Stimulated activated effector memory CD8-positive, alpha-beta T cell treated with anti-CD3 and anti-CD28 coated beads, Interleukin-12 subunit alpha, Interleukin-12 subunit beta, amount 100 ng/mL, for 72 hours (primary cell): ENCODE measurements at regions not wholly inside any gene's neighbourhood (a gene's known extent, or its start where the extent isn't known, plus 50 kb on each side); places are given as distances from the start of the nearest gene placed in this dataset.

Source experiments
- ATAC-seq: fragments of 150-1000 bp; cut with Tn5 transposase; 2 replicates; pipeline ENCODE4 v1.10.0; 2021
- DNase-seq, 2 donors: peaks; one replicate each; pipeline ENCODE4 v3.0.0; 2021 to 2022; ENCODE audit warnings: low spot score in 2 of 2
- H3K27ac Mint-ChIP-seq: one replicate; pipeline ENCODE4 v1.8.0; 2022; ENCODE audit warnings: mild to moderate bottlenecking, mixed read lengths
- H3K36me3 Mint-ChIP-seq: one replicate; pipeline ENCODE4 v1.8.0; 2022; ENCODE audit warnings: mild to moderate bottlenecking, mixed read lengths
- H3K4me1 Mint-ChIP-seq: one replicate; pipeline ENCODE4 v1.8.0; 2022; ENCODE audit warnings: mixed read lengths
- H3K4me3 Mint-ChIP-seq: one replicate; pipeline ENCODE4 v1.8.0; 2022; ENCODE audit warnings: mild to moderate bottlenecking, mixed read lengths
- H3K9me3 Mint-ChIP-seq: one replicate; pipeline ENCODE4 v1.8.0; 2022; ENCODE audit warnings: mixed read lengths

DNA sequence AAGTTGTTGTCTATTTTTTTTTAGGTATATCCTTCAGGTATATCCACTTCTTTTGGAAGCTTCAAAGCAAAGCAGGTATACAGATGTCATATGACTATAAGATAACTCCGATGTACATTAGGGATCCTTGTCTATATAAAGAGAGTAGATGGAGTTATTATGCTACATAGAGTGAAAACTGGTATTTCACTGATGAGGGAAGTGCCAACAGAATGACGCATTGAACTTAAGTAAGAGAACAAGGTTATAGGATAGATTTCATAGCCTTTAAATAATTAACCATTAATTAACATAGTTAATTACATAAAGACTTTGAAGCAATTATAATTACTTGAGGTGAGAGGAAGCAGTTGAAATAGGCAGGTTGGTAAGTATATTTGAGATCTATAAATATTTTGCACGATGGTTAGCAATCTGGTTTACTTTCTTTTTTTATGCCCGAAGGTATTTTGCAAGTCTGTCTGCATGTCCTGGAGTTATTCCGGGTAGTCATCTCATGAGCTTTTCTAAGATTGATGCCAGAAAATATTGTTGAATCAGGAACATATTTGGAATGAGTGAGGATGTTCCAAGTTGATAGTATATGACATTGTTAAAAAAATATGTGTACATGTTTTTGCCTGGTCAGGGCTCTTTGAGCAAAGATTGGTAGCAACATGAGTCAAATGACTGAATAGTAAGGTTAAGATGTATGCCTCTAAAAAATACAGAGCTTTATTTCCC is 299.5 kb upstream of the KCNMB2 start:
- ATAC-seq (no peak), DNase-seq (no peak)
- Mint-ChIP-seq H3K36me3 (no peaks in the 10 kb centered on the region), H3K9me3 (no peaks in the 10 kb centered on the region), H3K4me3 (no peak overlapping the region), H3K27ac (no peak overlapping the region), H3K4me1 (no peaks in the 10 kb centered on the region)

DNA sequence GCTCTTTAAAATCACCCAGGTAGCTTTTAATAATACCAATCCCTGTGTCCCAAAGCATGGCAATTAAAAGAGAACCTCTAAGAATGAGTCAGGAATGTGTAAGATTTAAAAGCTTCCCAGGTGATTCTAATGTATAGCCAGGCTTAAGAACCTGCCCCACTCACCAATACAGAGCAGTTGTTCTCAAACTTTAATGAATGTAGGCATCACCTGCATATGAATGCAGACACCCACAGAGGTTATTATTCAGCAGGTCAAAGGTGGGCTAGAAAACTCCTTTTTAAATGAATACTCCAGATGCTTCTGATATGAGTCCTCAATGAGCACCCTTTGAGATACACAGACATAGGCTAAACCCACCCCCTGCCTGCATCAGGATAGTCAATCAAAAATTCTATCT is 298.1 kb upstream of the KCNMB2 start:
- ATAC-seq: no peak
- no peak overlapping the region for H3K27ac Mint-ChIP-seq
- DNase-seq: no peak
- no peaks in the 10 kb centered on the region for H3K9me3 Mint-ChIP-seq
- no peak overlapping the region for H3K4me3 Mint-ChIP-seq
- no peaks in the 10 kb centered on the region for H3K4me1 Mint-ChIP-seq
- H3K36me3 Mint-ChIP-seq: no peaks in the 10 kb centered on the region

DNA sequence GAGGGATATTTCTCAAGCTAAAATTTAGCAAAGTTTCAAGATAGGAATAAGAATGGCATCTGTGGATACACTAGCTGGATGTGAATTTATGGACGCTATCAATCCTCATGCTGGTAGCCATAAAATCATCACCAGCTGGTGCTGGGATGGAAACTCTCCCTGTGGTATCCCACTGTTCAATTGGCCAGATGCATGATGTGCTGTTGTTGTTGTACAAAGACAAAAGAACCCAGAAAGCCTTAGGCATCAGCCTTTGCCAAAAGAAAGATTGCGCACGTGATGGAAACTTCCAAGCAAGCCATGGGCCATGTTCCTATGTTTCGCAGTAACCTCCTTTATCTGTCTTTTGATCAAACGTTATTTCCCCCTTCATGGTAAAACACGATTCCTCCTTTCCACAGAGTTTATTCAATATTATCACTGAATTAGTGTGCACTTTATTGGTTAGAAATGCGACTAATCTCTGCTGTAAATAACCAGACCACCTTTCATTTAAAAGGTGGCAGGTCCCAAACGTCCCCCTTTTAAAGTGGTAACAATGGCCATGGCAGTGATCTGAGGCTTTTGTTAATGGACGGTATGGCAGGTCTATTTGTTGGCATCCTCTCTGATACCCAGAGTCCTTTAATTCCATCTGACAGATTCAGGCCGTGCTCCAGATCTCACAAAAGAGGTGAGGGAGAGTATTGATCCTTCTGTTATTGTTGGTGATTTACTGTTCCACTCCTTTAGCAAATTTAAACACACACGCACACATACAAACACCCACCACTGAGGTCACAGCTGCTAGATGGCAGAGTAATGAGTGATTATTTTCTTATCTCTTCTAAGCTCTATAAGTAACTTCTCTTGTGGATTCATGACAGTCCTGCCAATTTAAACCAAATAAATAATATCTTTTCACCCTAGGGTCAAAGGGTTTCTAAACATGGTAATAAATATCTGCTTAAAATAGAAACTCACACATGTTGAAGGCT is 291.2 kb upstream of the KCNMB2 start:
- no peak overlapping the region for H3K27ac Mint-ChIP-seq
- H3K4me1 Mint-ChIP-seq: no peaks in the 10 kb centered on the region
- H3K9me3 Mint-ChIP-seq: no peaks in the 10 kb centered on the region
- DNase-seq (no peak), ATAC-seq (no peak)
- H3K36me3 Mint-ChIP-seq: no peaks in the 10 kb centered on the region
- no peak overlapping the region for H3K4me3 Mint-ChIP-seq

DNA sequence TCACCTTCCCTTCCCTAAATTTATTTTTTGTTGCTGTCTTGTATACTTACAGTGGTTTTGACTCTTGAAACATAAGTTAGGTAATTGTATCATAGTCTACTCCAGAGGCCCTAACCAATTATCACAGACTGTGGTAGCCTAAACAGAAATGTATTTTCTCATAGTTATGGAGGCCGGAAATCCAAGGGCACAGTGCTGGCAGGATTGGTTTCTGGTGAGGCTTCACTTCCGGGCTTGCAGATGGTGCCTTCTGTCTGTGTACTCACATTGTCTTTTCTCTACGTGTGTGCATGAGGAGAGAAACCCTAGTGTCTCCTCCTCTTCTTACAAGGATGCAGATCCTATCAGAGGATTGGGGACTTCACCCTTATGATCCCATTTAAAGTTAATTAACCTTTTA is 290.2 kb upstream of the KCNMB2 start:
- Mint-ChIP-seq H3K36me3 (no peaks in the 10 kb centered on the region), H3K4me3 (no peak overlapping the region), H3K27ac (no peak overlapping the region), H3K9me3 (no peaks in the 10 kb centered on the region), H3K4me1 (no peaks in the 10 kb centered on the region)
- ATAC-seq: no peak
- no peak for DNase-seq

DNA sequence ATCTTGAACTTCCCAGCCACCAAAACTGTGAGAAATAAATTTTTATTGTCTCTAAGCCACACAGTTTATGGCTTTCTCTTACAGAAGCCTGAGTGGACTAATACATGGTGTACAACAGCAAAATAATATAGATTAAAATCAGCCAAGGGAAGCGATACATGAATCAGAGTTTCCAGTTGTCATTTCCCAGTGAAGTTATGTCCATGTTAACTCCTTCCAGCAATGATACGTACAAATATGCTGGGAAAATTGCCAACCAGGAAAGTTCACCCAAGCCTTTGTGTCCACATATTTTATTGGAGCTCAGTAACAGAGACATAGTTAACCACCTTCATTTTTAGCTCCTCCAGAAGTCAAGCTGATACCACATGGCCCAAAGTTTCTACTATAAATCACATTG is 280.9 kb upstream of the KCNMB2 start:
- no peaks in the 10 kb centered on the region for H3K9me3 Mint-ChIP-seq
- ATAC-seq: no peak

DNA sequence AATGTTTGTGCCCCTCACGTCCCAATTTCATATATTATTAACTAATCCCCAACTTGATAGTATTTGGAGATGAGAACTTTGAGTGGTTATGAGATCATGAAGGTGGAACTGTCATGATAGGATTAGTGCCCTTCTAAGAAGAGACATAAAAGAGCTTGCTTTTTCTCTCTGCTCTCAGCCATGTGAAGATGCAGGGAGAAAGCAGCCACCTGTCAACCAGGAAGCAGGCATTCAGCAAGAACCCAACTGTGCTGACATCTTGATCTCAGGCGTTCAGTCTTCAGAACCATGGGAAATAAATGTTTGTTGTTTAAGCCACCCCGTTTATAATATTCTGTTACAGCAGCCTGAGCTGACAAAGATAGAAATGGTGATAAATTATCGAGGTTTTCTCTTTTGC is 278.7 kb upstream of the KCNMB2 start:
- Mint-ChIP-seq H3K36me3 (no peaks in the 10 kb centered on the region), H3K4me1 (no peaks in the 10 kb centered on the region), H3K4me3 (no peak overlapping the region), H3K9me3 (no peaks in the 10 kb centered on the region), H3K27ac (no peak overlapping the region)
- ATAC-seq (no peak), DNase-seq (no peak)

More for the DNA sequence above, 280.9 kb upstream of the KCNMB2 start:
- Mint-ChIP-seq H3K27ac (no peak overlapping the region), H3K4me1 (no peaks in the 10 kb centered on the region), H3K4me3 (no peak overlapping the region), H3K36me3 (no peaks in the 10 kb centered on the region)
- no peak for DNase-seq

DNA sequence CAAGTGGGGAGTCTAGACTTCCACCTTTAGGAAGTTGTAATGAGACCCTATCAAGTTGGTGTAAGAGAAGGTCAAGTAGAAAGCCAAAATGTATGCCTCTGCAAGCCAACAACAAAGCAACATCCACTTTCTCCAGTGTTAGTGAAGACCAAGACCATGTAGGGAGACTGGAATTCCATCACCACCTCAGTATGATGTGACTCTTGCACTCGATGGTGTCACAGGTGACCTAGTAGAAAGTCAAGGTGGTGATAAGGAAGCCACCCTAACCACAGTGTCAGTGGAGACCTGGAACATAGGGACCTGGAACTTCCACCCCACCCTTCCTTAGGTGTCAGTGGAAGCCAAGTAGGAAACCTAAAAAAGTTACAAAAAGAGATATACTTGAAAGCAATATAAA is 278.1 kb upstream of the KCNMB2 start:
- H3K4me1 Mint-ChIP-seq: no peaks in the 10 kb centered on the region
- no peak for DNase-seq
- H3K4me3 Mint-ChIP-seq: no peak overlapping the region
- no peaks in the 10 kb centered on the region for H3K36me3 Mint-ChIP-seq
- no peak for ATAC-seq
- no peak overlapping the region for H3K27ac Mint-ChIP-seq
- H3K9me3 Mint-ChIP-seq: no peaks in the 10 kb centered on the region

DNA sequence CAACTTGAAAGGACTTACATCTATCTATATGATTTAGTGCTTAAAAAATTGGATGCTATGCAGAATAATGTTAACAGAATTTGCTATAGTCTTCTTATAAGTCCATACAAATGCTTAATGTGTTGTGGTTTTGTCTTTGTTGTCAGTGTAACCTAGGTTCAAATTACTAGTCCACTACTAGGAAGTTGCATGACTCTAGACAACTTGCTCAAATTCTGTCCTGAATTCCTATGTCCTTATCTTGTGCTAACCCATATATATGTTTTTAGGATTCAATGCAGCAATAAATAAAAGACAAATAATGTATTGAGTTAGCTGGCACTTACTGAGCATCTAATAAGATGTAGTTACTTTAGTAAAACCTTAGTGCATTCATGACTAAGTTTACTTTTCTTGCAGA is 276.5 kb upstream of the KCNMB2 start:
- H3K36me3 Mint-ChIP-seq: no peaks in the 10 kb centered on the region
- no peaks in the 10 kb centered on the region for H3K4me1 Mint-ChIP-seq
- no peak for DNase-seq

DNA sequence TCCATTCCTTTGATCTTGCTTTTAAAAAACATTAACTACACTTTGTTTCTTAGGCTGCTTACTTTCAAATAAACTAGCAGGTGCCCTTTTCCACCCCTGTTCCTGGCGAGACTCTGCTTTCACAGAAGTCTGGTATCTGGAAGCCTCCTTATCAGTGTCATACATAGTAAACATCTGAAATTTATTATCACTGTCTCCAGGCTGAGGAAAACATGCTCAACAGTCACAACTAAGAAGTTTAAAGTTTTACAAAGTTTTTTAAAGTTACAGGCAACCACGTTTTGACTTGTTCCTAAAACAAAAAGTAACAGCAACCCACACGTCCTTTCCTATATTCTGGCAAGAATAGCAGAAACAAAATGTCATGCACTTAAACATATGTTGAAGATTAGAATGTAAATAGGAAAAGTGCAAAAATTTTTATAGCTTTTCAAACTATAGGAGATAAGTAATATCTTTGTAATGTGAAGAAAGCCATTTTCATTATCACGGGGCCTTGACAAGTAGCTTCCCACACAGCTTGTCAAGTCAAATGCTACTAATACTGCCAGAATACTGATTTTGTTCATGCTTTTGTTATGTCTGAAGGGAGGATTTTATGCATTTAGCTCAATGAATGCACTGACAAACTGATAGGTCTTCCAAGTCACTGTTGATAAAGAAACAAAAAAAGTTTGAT is 275.2 kb upstream of the KCNMB2 start:
- no peaks in the 10 kb centered on the region for H3K4me1 Mint-ChIP-seq
- H3K27ac Mint-ChIP-seq: no peak overlapping the region
- DNase-seq (no peak), ATAC-seq (no peak)
- H3K9me3 Mint-ChIP-seq: no peaks in the 10 kb centered on the region
- no peaks in the 10 kb centered on the region for H3K36me3 Mint-ChIP-seq
- H3K4me3 Mint-ChIP-seq: no peak overlapping the region

More for the DNA sequence above, 276.5 kb upstream of the KCNMB2 start:
- no peaks in the 10 kb centered on the region for H3K9me3 Mint-ChIP-seq
- no peak overlapping the region for H3K27ac Mint-ChIP-seq
- no peak for ATAC-seq
- no peak overlapping the region for H3K4me3 Mint-ChIP-seq

DNA sequence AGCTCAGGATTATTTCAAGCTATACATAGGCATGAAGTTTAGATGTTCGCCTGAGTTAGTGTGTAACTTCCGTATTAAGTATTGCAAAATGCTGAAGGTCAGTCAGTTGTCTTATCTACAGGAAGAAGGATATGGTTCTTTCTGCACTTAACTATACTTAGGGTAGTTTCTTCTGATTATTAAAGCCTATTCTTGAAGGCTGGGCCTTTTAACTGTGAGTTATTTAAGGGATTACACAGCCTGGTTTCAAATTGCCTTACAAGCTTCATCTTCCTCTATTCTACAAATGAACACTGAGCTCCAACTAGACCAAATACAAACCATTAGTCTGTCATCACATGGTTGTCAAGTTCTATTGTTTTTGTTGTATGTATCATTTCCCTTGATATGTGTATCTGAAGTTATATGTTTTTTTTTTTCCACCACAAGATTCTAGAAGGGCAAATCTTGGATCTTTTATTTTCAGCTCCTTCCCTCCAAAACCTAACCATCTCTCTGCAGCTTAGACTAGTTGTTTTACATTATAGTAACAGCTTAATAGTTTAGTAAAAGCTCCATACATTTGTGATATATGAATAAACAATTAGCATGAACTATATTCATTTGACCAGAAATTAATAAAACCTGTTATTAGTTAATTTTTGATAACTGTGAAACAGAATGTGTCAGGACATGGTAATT is 272.9 kb upstream of the KCNMB2 start:
- H3K36me3 Mint-ChIP-seq: no peaks in the 10 kb centered on the region
- no peaks in the 10 kb centered on the region for H3K9me3 Mint-ChIP-seq
- no peaks in the 10 kb centered on the region for H3K4me1 Mint-ChIP-seq
- ATAC-seq (no peak), DNase-seq (no peak)
- H3K4me3 Mint-ChIP-seq: no peak overlapping the region
- no peak overlapping the region for H3K27ac Mint-ChIP-seq

DNA sequence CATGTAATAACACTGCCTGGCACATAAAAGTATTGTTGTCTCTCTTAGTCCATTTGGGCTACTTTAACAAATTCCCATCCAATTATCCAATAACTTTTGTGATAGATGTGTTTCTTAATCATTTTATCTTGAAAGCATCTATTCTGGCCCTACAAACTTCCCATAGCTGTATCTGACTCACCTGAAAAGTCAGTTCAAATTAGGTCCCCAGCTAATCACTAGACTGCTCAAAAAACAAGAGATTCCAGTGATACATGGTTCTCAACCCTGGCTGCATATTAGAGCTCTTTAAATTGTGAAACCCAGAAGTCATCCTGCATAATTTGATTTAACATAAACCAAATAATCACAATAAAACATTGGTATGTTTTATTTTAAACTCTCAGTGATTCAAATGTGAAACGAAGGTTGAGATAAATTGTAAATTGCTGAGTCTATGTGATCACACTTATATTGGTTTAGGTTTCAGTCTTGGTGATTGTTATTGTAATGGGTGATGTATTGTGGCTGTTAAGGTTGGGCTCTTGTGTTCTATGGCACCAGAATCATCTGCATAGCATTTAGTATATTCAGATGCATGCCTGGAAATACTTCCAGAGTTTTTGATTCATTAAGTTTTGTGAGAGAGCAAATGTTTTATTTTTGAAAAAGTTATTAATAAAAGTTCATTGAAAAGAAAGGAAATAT is 268.9 kb upstream of the KCNMB2 start:
- no peak overlapping the region for H3K4me3 Mint-ChIP-seq
- ATAC-seq (no peak), DNase-seq (no peak)
- no peaks in the 10 kb centered on the region for H3K9me3 Mint-ChIP-seq
- H3K4me1 Mint-ChIP-seq: no peaks in the 10 kb centered on the region
- H3K27ac Mint-ChIP-seq: no peak overlapping the region
- no peaks in the 10 kb centered on the region for H3K36me3 Mint-ChIP-seq

DNA sequence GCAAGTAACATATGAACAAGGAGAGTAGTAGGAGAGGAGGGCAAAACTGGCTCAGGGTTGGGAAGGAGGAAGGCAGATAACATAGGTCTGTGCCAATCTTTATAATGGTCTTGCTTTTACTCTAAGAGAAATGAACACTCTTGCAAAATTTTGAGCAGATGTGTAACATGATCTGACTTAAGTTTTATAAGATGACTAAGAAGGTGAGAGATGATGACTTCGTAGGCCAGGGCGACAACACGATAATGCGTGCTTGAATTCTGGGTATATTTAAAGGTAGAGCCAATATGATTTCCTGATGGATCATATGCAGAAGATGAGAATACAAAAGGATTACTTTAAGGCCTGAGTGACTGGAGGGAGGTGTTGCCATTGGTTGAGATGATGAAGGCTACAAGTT is 265.4 kb upstream of the KCNMB2 start:
- DNase-seq: no peak
- Mint-ChIP-seq H3K36me3 (no peaks in the 10 kb centered on the region), H3K9me3 (no peaks in the 10 kb centered on the region), H3K4me3 (no peak overlapping the region), H3K4me1 (no peaks in the 10 kb centered on the region), H3K27ac (no peak overlapping the region)
- ATAC-seq: no peak

DNA sequence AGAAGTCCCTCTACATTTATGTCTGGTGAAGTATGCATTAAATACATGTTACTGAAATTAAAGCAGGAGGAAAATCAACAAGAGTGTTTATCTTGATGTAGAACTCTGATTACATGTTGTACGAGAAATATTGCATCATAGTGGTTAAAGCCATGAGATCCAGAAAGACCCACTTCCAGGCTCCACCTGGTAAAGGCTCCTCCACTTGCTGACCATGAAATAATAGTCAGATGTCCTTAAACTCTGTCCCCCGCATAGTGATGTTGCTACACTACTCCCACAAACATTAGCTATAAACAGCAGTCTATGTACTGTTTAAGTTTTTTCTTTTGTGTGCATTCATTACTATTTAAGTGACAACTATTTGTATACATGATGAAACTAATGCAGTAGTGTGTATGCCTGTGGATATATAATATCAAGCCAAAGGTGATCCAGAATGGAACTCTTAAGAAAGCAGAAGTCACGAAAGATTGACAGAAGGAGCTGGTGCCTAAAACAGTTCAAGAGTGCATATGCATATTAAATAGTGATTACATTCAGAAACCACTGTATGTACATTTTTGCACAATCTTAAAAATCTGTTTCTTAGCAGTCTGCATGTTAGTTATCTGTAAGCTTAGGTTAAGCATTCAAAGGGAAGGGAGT is 264.4 kb upstream of the KCNMB2 start:
- no peak for ATAC-seq

DNA sequence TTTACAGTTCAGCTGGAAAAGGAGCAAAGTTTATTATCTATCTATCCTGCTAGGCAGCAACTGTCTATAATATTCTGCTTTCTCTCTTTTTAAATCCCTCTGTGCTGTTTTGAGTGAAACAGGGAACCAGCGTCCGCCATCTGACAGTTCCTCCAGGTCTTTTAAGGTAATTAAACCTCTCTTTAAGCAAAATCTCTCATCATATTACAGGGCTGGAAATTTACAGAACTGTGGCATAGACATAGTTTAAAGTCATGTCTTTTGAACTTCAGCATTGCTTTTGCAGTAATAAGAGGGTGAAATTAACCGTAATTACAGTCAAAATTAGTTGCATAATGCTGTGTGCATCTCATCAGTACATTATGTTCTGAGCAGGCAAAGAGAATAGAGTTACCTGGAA is 263.4 kb upstream of the KCNMB2 start:
- Mint-ChIP-seq H3K4me3 (no peak overlapping the region), H3K4me1 (no peaks in the 10 kb centered on the region), H3K9me3 (no peaks in the 10 kb centered on the region), H3K36me3 (no peaks in the 10 kb centered on the region), H3K27ac (no peak overlapping the region)
- ATAC-seq: no peak
- no peak for DNase-seq

More for the DNA sequence above, 264.4 kb upstream of the KCNMB2 start:
- DNase-seq: no peak
- H3K9me3 Mint-ChIP-seq: no peaks in the 10 kb centered on the region
- H3K4me3 Mint-ChIP-seq: no peak overlapping the region
- no peaks in the 10 kb centered on the region for H3K36me3 Mint-ChIP-seq
- H3K27ac Mint-ChIP-seq: no peak overlapping the region
- H3K4me1 Mint-ChIP-seq: no peaks in the 10 kb centered on the region
